Posterior vena cava (tissue), 2 donors: ENCODE measurements at regions not wholly inside any gene's neighbourhood (a gene's known extent, or its start where the extent isn't known, plus 50 kb on each side); places are given as distances from the start of the nearest gene placed in this dataset.
"Not testable (repeated sequence)": the region's sequence is repeated elsewhere in the genome, so short reads cannot be mapped to it uniquely, and the experiment has no call there.

Experiments
- DNase-seq: peaks from one replicate; pipeline ENCODE4 v3.0.0-alpha.2; 2020; ENCODE audit warnings: low spot score
- intact Hi-C, 2 donors: fragments of 100-400 bp; cut with DNase I; formaldehyde crosslinking; loops; one replicate each; pipeline versions ENCODE4 v1.14.1 to v1.14.2; 2022 to 2023
- donor health status: DM: yes; HTN: yes; CAD: no.
- donor health status: DM: yes; HTN: yes; CAD: no.

GRCh38 chr5:96527768-96528661 is 95.0 kb upstream of the PCSK1 start:
- intact Hi-C loops: no loop called here

GRCh38 chr5:96528826-96529474 is 95.9 kb upstream of the PCSK1 start:
- DNase-seq: no peak
- intact Hi-C loops: no loop called here

More at GRCh38 chr5:96527768-96528661, 95.0 kb upstream of the PCSK1 start:
- DNase-seq: no peak

GRCh38 chr5:96529559-96529958 is 96.5 kb upstream of the PCSK1 start:
- no peak for DNase-seq
- intact Hi-C loops: no loop called here

- DNase-seq: no peak
- intact Hi-C loops: no loop called here
These were observed 97.9 kb upstream of the PCSK1 start for GRCh38 chr5:96530901-96531300.

GRCh38 chr5:96533371-96533770 is 100.3 kb upstream of the PCSK1 start:
- intact Hi-C loops: no loop called here
- no peak for DNase-seq

- intact Hi-C loops: no loop called here
- DNase-seq: no peak
These were observed 104.3 kb upstream of the PCSK1 start for GRCh38 chr5:96537386-96537785.

- no peak for DNase-seq
- intact Hi-C loops: no loop called here
These were observed 105.8 kb upstream of the PCSK1 start for GRCh38 chr5:96538808-96539250.

- DNase-seq: no peak
- intact Hi-C loops: no loop called here
These were observed 113.1 kb upstream of the PCSK1 start for GRCh38 chr5:96546120-96546519.

GRCh38 chr5:96547486-96547885 is 114.4 kb upstream of the PCSK1 start:
- intact Hi-C loops: no loop called here
- DNase-seq: no peak

- no peak for DNase-seq
- intact Hi-C loops: no loop called here
These were observed 113.3 kb upstream of the CAST start for GRCh38 chr5:96548905-96549304.

- DNase-seq, intact Hi-C loops: not testable (repeated sequence)
These were observed 101.3 kb upstream of the CAST start for GRCh38 chr5:96560857-96561256.

GRCh38 chr5:96562614-96563013 is 99.6 kb upstream of the CAST start:
- DNase-seq: no peak
- intact Hi-C loops: no loop called here

- no peak for DNase-seq
- intact Hi-C loops: no loop called here
These were observed 98.4 kb upstream of the CAST start for GRCh38 chr5:96563816-96564215.

GRCh38 chr5:96565582-96566265 is 96.5 kb upstream of the CAST start:
- DNase-seq: no peak
- intact Hi-C loops: no loop called here

- DNase-seq: no peak
- intact Hi-C loops: no loop called here
These were observed 95.2 kb upstream of the CAST start for GRCh38 chr5:96566833-96567587.

GRCh38 chr5:96569332-96569731 is 92.8 kb upstream of the CAST start:
- intact Hi-C loops: no loop called here
- DNase-seq: no peak

- no peak for DNase-seq
- intact Hi-C loops: no loop called here
These were observed 92.4 kb upstream of the CAST start for GRCh38 chr5:96569770-96570169.

- no peak for DNase-seq
- intact Hi-C loops: no loop called here
These were observed 89.2 kb upstream of the CAST start for GRCh38 chr5:96572864-96573512.

- intact Hi-C loops: no loop called here
- DNase-seq: no peak
These were observed 88.7 kb upstream of the CAST start for GRCh38 chr5:96573513-96573894.
